ENCODE measurements at regions not wholly inside any gene's neighbourhood (a gene's known extent, or its start where the extent isn't known, plus 50 kb on each side); places are given as distances from the start of the nearest gene placed in this dataset.

DNA sequence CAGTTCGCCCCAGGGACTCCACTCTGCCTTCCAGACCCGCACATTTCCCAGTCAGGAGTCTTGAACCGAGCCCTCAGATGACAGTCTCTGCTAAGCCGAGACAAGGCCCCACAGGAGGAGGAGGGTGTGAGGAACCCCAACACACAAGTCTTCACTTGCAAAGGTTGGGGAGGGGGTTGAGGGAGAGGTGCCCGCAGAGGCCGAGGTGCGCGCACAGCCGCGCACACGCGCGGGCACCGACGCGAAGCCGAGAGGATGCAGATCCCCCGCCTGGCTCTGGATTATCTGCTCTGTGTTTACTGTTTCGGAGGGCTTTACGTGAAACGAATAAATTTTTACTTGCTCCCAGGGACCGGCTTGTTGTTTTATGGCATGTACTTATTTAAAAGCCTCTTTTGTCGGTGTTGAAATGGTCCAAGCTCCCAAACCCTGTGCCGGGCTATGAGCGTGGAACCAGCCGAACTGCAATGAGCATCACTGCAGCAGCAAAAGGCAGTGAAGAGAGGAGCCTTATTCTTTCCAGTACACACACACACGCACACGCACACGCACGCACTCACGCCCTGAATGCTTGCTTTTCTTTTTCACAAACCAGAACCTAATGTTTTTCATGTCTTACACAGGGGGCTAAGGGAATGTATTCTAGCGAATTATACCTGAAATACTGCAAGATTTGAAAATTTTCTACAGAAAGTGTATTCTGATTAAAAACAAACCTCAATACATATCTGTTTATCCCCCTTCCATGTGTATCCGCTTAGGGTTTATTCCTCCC lies 297.7 kb downstream of the PARP8 start:
- Histone ChIP-seq H3K4me1 (ENCODE audit: control insufficient read depth in 1 of 2, insufficient read depth in 1 of 2, low read depth in 1 of 2, low read length in 1 of 2) (peaks cover 6 to 20% of the 10 kb centered on the region in 2 experiments), H3K9me3 (no peaks in the 10 kb centered on the region), H3K27ac (no peak overlapping the region), H3K36me3 (no peaks in the 10 kb centered on the region), H3K4me3 (ENCODE audit: low read depth in 1 of 2, low read length in 1 of 2) (no peak overlapping the region), H3K27me3 (peaks cover 98% of the 10 kb centered on the region)
- TF ChIP-seq, protein P1, sequence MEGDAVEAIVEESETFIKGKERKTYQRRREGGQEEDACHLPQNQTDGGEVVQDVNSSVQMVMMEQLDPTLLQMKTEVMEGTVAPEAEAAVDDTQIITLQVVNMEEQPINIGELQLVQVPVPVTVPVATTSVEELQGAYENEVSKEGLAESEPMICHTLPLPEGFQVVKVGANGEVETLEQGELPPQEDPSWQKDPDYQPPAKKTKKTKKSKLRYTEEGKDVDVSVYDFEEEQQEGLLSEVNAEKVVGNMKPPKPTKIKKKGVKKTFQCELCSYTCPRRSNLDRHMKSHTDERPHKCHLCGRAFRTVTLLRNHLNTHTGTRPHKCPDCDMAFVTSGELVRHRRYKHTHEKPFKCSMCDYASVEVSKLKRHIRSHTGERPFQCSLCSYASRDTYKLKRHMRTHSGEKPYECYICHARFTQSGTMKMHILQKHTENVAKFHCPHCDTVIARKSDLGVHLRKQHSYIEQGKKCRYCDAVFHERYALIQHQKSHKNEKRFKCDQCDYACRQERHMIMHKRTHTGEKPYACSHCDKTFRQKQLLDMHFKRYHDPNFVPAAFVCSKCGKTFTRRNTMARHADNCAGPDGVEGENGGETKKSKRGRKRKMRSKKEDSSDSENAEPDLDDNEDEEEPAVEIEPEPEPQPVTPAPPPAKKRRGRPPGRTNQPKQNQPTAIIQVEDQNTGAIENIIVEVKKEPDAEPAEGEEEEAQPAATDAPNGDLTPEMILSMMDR (IDR thresholded peaks at IDR 0.05), result no peak

DNA sequence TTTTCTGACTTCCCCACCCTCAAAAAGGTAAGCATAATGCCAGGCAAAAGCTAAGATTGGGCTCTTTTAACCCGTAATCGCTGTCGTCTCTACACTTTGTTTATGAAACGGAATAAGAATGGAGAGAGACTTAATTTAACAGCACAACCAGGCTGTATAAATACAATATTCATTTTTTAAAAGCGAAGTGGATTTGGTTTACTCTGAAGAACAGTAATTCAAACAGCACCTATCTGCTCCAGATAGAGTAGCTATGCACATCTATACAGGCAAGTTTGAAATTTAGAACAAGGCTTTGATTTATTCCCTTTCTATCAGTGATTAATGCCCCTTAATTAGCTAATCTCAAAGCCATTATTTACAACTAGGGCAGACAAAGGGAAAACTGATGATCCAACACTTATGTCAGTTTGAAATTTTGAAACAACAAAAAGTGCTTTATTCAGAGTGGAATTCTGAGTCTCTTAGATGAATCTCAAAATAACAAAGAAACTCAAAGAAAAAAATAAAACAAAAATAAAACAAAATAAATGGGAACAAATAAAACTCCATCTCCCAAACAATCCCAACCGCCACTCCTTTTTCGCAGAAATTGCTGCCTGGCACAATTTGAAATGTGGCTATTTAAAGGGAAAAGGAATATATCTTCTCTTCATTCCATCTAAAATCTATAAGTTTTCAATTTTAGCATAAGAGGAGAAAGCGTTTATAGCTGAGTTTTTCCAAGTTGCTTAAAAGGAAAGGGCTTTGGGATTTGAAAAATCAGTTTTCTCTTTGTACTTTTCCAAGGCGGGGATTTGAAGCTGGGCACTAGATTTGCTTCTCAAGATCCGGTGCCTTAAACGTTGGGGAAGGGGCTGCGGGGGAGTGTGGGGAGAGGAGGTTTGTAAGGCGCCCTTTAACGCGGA lies 298.6 kb downstream of the PARP8 start:
- TF ChIP-seq, protein P1 (IDR thresholded peaks at IDR 0.05), result no peak
- H3K4me1 ChIP-seq (ENCODE audit: control insufficient read depth in 1 of 2, insufficient read depth in 1 of 2, low read depth in 1 of 2, low read length in 1 of 2), result peaks cover 6 to 20% of the 10 kb centered on the region in 2 experiments
- H3K27ac ChIP-seq, result no peak overlapping the region
- H3K4me3 ChIP-seq (ENCODE audit: low read depth in 1 of 2, low read length in 1 of 2), result no peak overlapping the region
- no peaks in the 10 kb centered on the region for H3K36me3 ChIP-seq
- no peaks in the 10 kb centered on the region for H3K9me3 ChIP-seq
- H3K27me3 ChIP-seq, result peaks cover 98% of the 10 kb centered on the region

DNA sequence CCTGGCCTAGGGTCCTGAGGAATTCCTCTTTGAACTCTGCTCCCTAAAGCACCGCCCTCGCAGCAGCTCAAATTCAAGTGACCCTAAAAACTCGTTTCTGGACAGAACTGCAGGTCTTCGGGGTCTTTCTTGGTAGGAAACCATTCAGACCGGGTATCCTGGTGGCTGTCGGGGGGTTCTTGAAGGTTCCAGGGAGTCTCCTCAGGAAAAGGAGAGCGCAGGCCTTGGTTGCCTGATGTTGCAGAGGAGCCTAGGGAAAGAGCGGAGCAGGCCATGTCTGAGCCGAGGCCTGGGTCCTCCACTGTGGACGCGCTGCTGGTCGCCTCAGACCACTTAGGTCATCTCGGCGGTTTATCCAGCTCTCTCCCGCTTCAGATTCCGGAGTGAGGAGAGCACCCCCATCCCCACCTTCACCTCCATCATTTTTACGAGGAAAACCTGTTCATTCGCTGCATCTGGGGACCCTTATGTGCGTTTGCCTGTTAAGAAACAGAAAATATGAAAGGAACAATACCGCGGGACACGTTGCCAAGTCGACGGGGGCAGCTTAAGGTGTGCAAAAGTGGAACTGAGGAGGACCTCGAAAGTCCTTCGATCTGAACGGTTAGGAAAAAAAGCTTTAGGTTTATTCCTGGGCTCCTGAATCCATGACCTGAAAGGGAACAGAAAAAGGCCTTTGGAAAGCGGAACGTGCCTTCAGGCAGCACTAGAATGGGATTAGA lies 299.4 kb downstream of the PARP8 start:
- Histone ChIP-seq H3K27ac (no peak overlapping the region), H3K27me3 (peaks cover 100% of the 10 kb centered on the region), H3K36me3 (no peaks in the 10 kb centered on the region), H3K9me3 (no peaks in the 10 kb centered on the region), H3K4me1 (ENCODE audit: control insufficient read depth in 1 of 2, insufficient read depth in 1 of 2, low read depth in 1 of 2, low read length in 1 of 2) (peaks cover 6 to 20% of the 10 kb centered on the region in 2 experiments), H3K4me3 (ENCODE audit: low read depth in 1 of 2, low read length in 1 of 2) (no peak overlapping the region)
- TF ChIP-seq, protein P1 (IDR thresholded peaks at IDR 0.05), result no peak

DNA sequence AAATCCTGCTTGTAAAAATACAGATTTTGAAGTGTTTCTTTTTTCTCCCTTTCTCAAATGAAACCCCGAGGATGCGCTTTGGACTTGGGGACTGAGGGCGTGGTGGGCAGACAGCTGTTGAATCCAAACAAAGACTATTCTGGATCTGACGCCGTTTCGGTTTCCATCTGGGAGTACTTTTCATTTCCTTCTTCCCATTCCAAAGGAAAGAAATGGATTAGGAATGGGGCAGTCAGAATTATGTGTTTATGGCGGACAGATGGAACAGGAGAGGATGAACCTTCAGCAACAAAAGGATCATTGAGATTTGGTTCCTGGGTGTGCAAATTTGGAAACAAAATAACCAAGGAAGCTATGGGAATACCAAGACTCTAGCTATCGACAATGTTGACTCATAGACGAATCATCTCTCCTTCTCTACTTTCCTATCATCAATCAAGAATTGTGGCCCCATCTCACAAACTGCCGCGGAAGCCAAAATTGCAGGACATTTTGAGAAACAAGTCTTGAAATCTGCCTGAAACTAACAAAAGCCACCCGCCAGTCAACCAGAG lies 300.6 kb downstream of the PARP8 start:
- Histone ChIP-seq H3K9me3 (no peaks in the 10 kb centered on the region), H3K4me3 (ENCODE audit: low read depth in 1 of 2, low read length in 1 of 2) (peak overlapping the region in 1 of 2 experiments; percentile 24), H3K4me1 (ENCODE audit: control insufficient read depth in 1 of 2, insufficient read depth in 1 of 2, low read depth in 1 of 2, low read length in 1 of 2) (peaks cover 6 to 20% of the 10 kb centered on the region in 2 experiments), H3K27me3 (peaks cover 99% of the 10 kb centered on the region), H3K36me3 (no peaks in the 10 kb centered on the region), H3K27ac (no peak overlapping the region)
- TF ChIP-seq, protein P1 (IDR thresholded peaks at IDR 0.05), result no peak
